Lower leg skin (tissue), 4 donors: ENCODE measurements at regions not wholly inside any gene's neighbourhood (a gene's known extent, or its start where the extent isn't known, plus 50 kb on each side); places are given as distances from the start of the nearest gene placed in this dataset.
A peak's percentile ranks its signal among the peaks of the same experiment; 100 is the strongest.
"Not testable (repeated sequence)": the region's sequence is repeated elsewhere in the genome, so short reads cannot be mapped to it uniquely, and the experiment has no call there.

Experiments
- DNase-seq, 2 donors: peaks; one replicate each; pipeline ENCODE4 v3.0.0-alpha.2; 2019; ENCODE audit warnings: low spot score in 2 of 2
- H3K4me3 ChIP-seq: fragments of 200-600 bp; sonication (generic); 2 replicates; pipeline ENCODE4 v1.5.1; 2017; ENCODE audit warnings: mild to moderate bottlenecking, low read depth; ENCODE audit not compliant: poor library complexity, severe bottlenecking
- POLR2A ChIP-seq, 2 donors: fragments of 450-650 bp; IDR thresholded peaks; one replicate each; pipeline ENCODE4 v1.6.1; 2016 to 2017; ENCODE audit warnings: antibody characterized with exemption in 2 of 2, mild to moderate bottlenecking in 1 of 2, moderate library complexity in 1 of 2
- WGBS, 2 donors: methylation state at CpG; one replicate each; pipeline ENCODE4 v1.1.5; 2018; 5-methylcytosine and 5-hydroxymethylcytosine counted together
- intact Hi-C: fragments of 100-400 bp; cut with DNase I; formaldehyde crosslinking; loops from one replicate; pipeline ENCODE4 v1.15.0; 2023; ENCODE audit warnings: low total_unique reads
- TF ChIP-seq, protein P1 (sequence below), 3 donors: fragments of 450-650 bp; IDR thresholded peaks; one replicate each; pipeline ENCODE4 v1.5.1; 2016; ENCODE audit warnings: antibody characterized with exemption in 3 of 3, mild to moderate bottlenecking in 3 of 3, moderate library complexity in 2 of 3

DNA sequence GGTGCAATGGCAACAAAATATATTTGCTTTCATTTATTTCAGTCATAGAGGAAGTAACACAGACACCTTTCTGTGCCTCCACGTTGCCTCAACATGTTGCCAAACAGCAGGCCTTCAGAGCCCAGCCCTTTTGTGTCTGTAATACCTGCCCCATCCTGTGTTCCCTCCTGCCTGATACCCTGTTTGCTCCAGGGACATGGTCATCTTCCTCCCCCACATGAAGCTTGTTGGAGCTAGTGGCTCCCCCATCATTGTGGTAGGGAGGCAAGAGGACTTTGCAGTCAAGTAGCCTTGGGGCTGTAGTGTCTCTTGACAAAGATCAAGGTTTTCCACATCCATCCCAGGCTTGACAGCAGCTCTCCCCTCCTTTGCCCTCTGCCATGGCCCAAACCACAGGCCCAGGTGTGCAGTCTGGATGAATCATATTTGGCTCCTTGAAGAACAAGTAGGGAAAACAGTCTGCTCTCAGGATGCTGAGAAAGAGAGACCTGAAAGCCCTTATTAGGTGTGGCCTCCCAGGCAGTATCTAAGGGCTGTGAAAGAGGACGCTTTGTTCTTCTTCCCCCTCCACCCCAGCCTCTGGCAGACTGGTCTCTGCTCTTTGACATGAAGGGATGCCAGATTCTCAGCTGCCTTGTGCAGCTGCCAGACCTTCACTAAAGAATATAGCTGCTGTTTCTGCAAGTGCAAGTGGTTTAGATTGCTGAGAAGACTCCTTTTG, 329.0 kb downstream of the C12orf75 start:
- intact Hi-C loops = no loop called here
- no peak overlapping the region for H3K4me3 ChIP-seq
- TF ChIP-seq POLR2A (IDR thresholded peaks at IDR 0.05) = no peak
- TF ChIP-seq, protein P1, sequence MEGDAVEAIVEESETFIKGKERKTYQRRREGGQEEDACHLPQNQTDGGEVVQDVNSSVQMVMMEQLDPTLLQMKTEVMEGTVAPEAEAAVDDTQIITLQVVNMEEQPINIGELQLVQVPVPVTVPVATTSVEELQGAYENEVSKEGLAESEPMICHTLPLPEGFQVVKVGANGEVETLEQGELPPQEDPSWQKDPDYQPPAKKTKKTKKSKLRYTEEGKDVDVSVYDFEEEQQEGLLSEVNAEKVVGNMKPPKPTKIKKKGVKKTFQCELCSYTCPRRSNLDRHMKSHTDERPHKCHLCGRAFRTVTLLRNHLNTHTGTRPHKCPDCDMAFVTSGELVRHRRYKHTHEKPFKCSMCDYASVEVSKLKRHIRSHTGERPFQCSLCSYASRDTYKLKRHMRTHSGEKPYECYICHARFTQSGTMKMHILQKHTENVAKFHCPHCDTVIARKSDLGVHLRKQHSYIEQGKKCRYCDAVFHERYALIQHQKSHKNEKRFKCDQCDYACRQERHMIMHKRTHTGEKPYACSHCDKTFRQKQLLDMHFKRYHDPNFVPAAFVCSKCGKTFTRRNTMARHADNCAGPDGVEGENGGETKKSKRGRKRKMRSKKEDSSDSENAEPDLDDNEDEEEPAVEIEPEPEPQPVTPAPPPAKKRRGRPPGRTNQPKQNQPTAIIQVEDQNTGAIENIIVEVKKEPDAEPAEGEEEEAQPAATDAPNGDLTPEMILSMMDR (IDR thresholded peaks at IDR 0.05) = no peak
- 22 to 30% methylated on average over 2 of the region's 2 CpGs for WGBS, 2 donors
- peak in 1 of 2 donors; percentile 37 for DNase-seq

DNA sequence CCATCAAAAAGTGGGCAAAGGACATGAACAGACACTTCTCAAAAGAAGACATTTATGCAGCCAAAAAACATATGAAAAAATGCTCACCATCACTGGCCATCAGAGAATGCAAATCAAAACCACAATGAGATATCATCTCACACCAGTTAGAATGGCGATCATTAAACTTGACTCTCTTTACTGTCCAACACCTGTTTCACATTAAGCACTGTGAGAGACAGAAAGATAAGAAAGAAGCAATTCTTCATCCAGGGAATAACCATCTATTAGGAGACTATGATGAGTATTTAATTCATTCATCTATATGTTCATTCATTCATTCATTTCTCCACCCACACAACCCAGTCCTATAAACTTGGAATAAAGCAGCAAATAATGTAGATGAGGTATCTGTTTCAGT, 334.3 kb downstream of the C12orf75 start:
- H3K4me3 ChIP-seq, DNase-seq, intact Hi-C loops: not testable (repeated sequence)
- 79 to 89% methylated on average over 1 of the region's 1 CpG for WGBS, 2 donors

DNA sequence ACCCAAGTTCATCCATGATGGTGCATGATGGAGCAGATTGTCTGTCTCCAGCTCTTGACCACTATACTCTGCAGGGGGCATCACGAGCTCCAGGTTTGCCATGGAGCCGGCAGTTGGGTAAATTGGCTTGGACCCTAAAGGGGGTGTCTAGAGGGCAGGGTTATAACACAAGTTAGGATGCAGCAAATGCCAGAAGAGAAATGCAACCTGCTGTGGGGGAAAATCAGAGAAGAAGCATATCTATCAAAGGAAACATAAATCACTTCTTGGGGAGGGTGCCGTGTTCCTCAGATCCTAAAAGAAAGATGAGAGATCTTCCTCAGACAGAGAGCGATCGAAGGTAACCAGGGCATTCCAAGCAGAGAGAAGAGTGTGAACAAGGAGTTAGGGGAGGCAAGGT, 334.9 kb downstream of the C12orf75 start:
- intact Hi-C loops = no loop called here
- no peak overlapping the region for H3K4me3 ChIP-seq
- no peak for DNase-seq
- WGBS, 2 donors = 85 to 89% methylated on average over 5 of the region's 5 CpGs
- TF ChIP-seq, protein P1 (IDR thresholded peaks at IDR 0.05) = no peak
- TF ChIP-seq POLR2A (IDR thresholded peaks at IDR 0.05) = no peak

DNA sequence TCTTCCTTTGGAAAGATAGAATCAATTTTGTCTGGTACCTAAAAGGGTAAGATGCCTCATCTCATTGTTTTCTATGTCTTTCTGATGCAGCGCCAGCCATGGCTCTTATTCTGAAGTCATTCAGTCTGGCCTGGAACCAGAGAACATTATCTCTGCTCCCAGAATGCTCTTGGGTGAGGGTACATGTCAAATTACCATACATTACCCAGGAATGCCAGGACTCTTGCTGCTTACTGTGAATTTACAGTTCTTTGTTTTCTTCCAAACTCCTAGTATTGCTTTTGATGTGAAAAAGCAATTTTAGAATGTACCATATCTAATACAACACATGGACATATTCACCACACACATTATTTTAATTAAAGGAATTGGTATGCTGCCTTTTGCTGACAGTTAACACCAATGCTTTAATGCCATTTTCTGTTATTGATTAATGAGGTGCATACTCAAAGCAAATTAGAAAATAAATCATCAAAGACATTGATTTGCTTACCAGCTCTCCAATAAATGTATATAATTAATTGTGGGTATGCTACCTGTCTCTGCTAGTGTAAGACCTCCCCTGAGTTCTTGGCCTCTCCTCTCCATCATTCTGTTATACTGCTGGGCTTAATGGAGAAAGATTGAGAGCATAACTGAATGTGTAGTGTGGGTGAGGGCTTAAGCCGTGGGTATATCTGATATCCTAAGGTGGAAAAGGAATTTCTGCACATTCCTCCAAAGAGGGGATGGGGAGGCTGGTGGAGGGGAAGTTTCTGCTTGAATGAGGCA, 337.7 kb downstream of the C12orf75 start:
- intact Hi-C loops = no loop called here
- TF ChIP-seq POLR2A (IDR thresholded peaks at IDR 0.05) = no peak
- TF ChIP-seq, protein P1 (IDR thresholded peaks at IDR 0.05) = no peak
- WGBS, 2 donors = 84 to 89% methylated on average over 2 of the region's 2 CpGs
- no peak for DNase-seq
- H3K4me3 ChIP-seq = no peak overlapping the region

DNA sequence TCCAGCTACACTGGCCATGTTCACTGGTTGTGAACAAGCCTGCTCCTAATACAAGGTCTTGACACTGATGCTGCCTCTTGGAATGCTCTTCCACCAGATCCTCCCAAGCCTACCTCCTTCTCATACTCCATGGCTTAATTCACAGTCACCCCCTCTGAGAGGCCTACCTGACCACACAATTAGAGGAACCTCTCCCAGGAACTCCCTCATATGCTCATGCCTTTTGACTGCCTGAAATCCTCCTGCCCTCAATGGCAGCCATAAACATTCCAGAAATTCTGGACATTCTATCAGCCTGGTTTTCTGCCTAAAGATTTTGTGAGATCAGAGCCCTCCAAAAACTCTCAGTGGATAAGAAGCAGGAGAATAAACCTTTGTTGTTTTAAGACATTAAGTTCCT, 340.2 kb downstream of the C12orf75 start:
- no peak for TF ChIP-seq POLR2A (IDR thresholded peaks at IDR 0.05)
- TF ChIP-seq, protein P1 (IDR thresholded peaks at IDR 0.05) = no peak
- no peak overlapping the region for H3K4me3 ChIP-seq
- no peak for DNase-seq
- intact Hi-C loops = no loop called here

DNA sequence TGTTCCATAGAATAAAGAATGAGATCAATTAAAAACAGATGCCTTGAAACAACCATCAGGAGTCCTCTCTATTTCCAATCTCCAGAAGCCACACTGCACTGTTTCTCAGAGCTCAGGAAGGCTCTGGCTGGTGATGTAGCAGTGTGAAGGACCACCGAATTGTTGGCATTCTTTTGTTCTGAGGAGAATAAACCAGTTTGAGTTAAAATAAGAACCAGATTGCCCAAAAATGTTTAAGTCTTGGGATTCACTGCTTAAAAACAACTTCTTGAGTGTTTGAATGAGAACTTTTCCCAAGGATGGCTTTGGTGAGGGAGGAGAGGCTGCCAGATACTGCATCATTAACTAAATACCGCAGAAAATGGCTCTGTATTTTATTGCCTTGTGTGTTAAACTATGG, 341.2 kb downstream of the C12orf75 start:
- WGBS, 2 donors = 45 to 64% methylated on average over 2 of the region's 2 CpGs
- intact Hi-C loops = no loop called here
- no peak for TF ChIP-seq POLR2A (IDR thresholded peaks at IDR 0.05)
- TF ChIP-seq, protein P1 (IDR thresholded peaks at IDR 0.05) = no peak
- DNase-seq = no peak
- no peak overlapping the region for H3K4me3 ChIP-seq
